ENCODE measurements at regions not wholly inside any gene's neighbourhood (a gene's known extent, or its start where the extent isn't known, plus 50 kb on each side); places are given as distances from the start of the nearest gene placed in this dataset.

DNA sequence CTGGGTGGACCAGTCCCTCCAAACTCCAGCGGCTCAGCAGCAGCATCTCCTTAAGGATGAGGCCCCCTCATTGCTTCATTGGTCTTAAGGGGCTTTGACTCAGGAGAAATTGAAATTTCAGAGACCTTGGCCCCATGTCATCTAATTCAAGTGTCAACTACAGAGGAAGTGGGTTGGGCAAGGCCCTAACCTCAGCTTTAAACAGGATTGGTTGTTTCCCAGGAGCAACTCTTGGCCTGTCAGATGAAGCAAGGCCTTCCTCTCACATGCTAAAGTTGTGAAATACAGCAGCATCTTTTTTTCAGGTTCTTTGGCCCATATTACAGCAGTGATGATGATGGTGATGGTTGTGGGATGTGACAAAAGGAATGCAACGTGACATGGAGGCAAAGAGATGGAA lies 348.3 kb downstream of the ICE1 start:
- intact Hi-C loops (cut with DNase I): no loop called here
- Histone ChIP-seq H3K27ac (no peak overlapping the region), H3K27me3 (no peaks in the 10 kb centered on the region), H3K4me1 (replicated peaks in 1 of 2) (no peaks in the 10 kb centered on the region), H3K9me3 (replicated peaks in 1 of 3) (no peaks in the 10 kb centered on the region), H3K36me3 (replicated peaks in 1 of 2) (no peaks in the 10 kb centered on the region), H3K4me3 (no peak overlapping the region)
- TF ChIP-seq, protein P1, sequence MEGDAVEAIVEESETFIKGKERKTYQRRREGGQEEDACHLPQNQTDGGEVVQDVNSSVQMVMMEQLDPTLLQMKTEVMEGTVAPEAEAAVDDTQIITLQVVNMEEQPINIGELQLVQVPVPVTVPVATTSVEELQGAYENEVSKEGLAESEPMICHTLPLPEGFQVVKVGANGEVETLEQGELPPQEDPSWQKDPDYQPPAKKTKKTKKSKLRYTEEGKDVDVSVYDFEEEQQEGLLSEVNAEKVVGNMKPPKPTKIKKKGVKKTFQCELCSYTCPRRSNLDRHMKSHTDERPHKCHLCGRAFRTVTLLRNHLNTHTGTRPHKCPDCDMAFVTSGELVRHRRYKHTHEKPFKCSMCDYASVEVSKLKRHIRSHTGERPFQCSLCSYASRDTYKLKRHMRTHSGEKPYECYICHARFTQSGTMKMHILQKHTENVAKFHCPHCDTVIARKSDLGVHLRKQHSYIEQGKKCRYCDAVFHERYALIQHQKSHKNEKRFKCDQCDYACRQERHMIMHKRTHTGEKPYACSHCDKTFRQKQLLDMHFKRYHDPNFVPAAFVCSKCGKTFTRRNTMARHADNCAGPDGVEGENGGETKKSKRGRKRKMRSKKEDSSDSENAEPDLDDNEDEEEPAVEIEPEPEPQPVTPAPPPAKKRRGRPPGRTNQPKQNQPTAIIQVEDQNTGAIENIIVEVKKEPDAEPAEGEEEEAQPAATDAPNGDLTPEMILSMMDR (IDR thresholded peaks at IDR 0.05): no peak
- no peak for TF ChIP-seq POLR2A (IDR thresholded peaks at IDR 0.05)
- no peak for DNase-seq
- WGBS, 4 donors: 80 to 94% (median 86%) methylated on average over 2 of the region's 2 CpGs

DNA sequence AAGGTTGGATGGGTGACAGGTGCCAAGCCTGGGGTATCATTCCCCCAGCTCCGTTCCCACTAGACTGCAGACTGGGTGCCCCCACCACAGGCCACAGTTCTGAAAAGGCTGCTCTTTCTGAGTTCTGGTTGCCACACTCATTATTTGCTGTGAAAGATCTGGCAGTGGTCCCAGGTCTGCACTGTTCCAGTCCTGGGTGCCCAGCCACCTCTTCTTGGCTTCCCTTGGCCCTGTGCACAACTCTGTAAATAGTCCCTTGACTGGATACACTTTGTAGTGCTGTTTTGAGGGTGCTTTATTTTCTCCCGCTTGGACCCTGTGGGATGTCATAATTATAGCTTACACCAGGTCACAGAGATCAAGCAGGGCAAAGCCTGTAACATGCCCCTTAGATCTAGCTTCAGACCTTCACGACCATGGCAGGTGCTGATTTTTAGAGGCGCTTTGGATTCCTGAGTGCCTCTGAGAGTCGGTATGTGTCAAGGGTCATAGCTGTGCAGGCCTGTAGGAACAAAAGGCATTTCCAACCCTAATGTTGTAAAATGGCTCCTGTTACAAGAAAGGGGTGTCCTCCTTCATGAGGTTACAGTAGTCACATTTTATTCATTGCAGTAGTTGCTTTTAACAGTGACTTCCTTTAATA lies 344.9 kb downstream of the ICE1 start:
- no peak overlapping the region for H3K27ac ChIP-seq
- DNase-seq: peak in 4 of 7 donors; percentile 17 to 36 (median 24)
- H3K36me3 ChIP-seq (replicated peaks in 1 of 2): no peaks in the 10 kb centered on the region
- TF ChIP-seq, protein P1 (IDR thresholded peaks at IDR 0.05): no peak
- no peak for TF ChIP-seq POLR2A (IDR thresholded peaks at IDR 0.05)
- no peak overlapping the region for H3K4me3 ChIP-seq
- intact Hi-C loops (cut with DNase I): no loop called here
- 76 to 88% (median 87%) methylated on average over 4 to 5 of the region's 5 CpGs for WGBS, 4 donors
- no peaks in the 10 kb centered on the region for H3K27me3 ChIP-seq
- H3K9me3 ChIP-seq (replicated peaks in 1 of 3): no peaks in the 10 kb centered on the region
- no peaks in the 10 kb centered on the region for H3K4me1 ChIP-seq (replicated peaks in 1 of 2)

DNA sequence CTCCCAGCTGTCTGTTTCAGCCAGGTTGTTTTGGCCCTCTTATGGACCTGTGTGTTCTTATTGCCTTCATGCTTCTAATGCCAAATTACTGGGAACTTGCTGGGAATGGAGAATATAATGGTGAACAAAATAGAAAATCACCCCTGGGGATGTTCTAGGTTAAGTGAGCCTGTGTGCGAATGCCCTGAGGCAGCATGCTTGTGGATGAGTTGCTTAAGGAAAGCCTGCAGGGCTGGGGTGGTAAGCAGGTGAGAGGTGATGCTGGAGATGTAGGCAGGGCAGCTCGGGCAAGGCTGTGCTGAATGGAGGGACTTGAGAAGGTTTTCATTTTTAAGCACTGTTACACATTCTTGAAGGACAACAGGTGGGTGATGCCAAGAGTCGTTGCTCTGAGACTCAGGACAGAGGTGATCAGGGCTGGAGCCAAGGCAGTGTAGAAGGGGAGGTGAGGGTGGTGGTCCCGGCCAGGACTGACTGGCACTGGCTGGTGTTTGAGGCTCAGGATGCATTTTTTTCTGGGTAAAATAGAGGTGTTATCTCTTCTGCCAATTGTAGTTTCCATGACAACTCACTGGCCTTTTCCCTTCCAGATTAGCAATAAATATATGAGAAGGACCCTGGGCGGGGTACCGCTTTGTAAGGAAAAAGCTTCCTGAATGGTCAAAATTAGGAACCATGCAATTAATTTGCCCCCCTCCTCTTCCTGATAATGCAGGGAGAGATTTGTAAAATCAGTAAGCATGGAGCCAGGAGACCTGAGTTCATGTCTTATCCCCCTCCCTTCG lies 342.8 kb downstream of the ICE1 start:
- Histone ChIP-seq H3K4me1 (replicated peaks in 1 of 2) (no peaks in the 10 kb centered on the region), H3K9me3 (replicated peaks in 1 of 3) (no peaks in the 10 kb centered on the region), H3K36me3 (replicated peaks in 1 of 2) (no peaks in the 10 kb centered on the region), H3K27ac (no peak overlapping the region), H3K27me3 (no peaks in the 10 kb centered on the region), H3K4me3 (no peak overlapping the region)
- TF ChIP-seq POLR2A (IDR thresholded peaks at IDR 0.05): no peak
- TF ChIP-seq, protein P1 (IDR thresholded peaks at IDR 0.05): no peak
- WGBS, 4 donors: 82 to 88% (median 87%) methylated on average over 7 of the region's 7 CpGs
- DNase-seq: no peak
- intact Hi-C loops (cut with DNase I): no loop called here

DNA sequence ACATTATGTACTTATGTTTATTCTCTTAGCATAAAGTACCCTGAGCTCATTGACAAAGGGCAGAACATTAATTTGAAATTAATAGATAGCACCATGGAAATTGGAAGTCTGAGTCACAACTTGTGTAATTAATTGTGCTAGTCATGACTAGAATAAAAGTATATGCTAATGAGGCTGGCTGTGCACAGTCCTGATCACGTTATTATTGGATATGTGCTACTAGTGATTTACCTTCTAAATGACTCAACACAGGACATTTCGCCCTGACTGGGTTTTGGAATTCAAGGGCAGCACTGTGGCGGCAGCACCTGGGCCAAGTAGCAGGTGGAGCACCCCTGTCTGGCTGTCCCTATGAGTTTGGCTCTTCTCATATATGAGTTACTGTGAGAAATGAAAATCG lies 341.8 kb downstream of the ICE1 start:
- Histone ChIP-seq H3K9me3 (replicated peaks in 1 of 3) (no peaks in the 10 kb centered on the region), H3K36me3 (replicated peaks in 1 of 2) (no peaks in the 10 kb centered on the region), H3K27me3 (no peaks in the 10 kb centered on the region), H3K4me1 (replicated peaks in 1 of 2) (no peaks in the 10 kb centered on the region), H3K27ac (no peak overlapping the region), H3K4me3 (no peak overlapping the region)
- TF ChIP-seq, protein P1 (IDR thresholded peaks at IDR 0.05): no peak
- TF ChIP-seq POLR2A (IDR thresholded peaks at IDR 0.05): no peak
- intact Hi-C loops (cut with DNase I): no loop called here
- 65 to 85% (median 75%) methylated on average over 4 of the region's 4 CpGs for WGBS, 4 donors
- no peak for DNase-seq

Measured in adrenal gland (tissue), 9 donors.